ENCODE measurements at regions not wholly inside any gene's neighbourhood (a gene's known extent, or its start where the extent isn't known, plus 50 kb on each side); places are given as distances from the start of the nearest gene placed in this dataset.

GRCh38 chr5:75818661-75819060, 101.4 kb upstream of the POC5 start:
- H3K27ac ChIP-seq (ENCODE audit: low read depth) = no peak overlapping the region
- H3K9me3 Mint-ChIP-seq = peaks cover 3% of the 10 kb centered on the region; the same call in 2 of the 3 replicates
- no peaks in the 10 kb centered on the region for H3K27me3 ChIP-seq (ENCODE audit: insufficient read depth)
- DNase-seq (ENCODE audit: low spot score) (no peak), ATAC-seq (no peak)
- H3K79me2 ChIP-seq (replicated peaks; ENCODE audit: insufficient read depth) = no peaks in the 10 kb centered on the region
- no peaks in the 10 kb centered on the region for H3K27me3 Mint-ChIP-seq (ENCODE audit: insufficient read depth, low read depth, poor library complexity)
- H3K9me2 ChIP-seq (ENCODE audit: insufficient read depth) = 0 out of 2 replicates have a peak, but pooled peaks cover 5% of the 10 kb centered on the region
- H3K27ac Mint-ChIP-seq = no peak overlapping the region
- H3K4me2 ChIP-seq = no peak overlapping the region
- H3K4me3 ChIP-seq = no peak overlapping the region
- H3K36me3 ChIP-seq (ENCODE audit: insufficient read depth) = no peaks in the 10 kb centered on the region
- no peaks in the 10 kb centered on the region for H3K36me3 Mint-ChIP-seq (ENCODE audit: low read depth)
- TF ChIP-seq CREB1 (CRISPR knock-in tag; IDR thresholded peaks at IDR 0.05; ENCODE audit: low read depth) (no peak), JUNB (IDR thresholded peaks at IDR 0.05; ENCODE audit: unreplicated experiment) (no peak), POLR2AphosphoS5 (IDR thresholded peaks at IDR 0.05; ENCODE audit: low read depth) (no peak), ETS1 (IDR thresholded peaks at IDR 0.05) (no peak), EZH2 (IDR thresholded peaks at IDR 0.05; ENCODE audit: low read depth, unreplicated experiment) (no peak), EZH2phosphoT487 (IDR thresholded peaks at IDR 0.05; ENCODE audit: unreplicated experiment) (no peak), ZNF114 (CRISPR knock-in tag; IDR thresholded peaks at IDR 0.05) (no peak), STAT1 (IDR thresholded peaks at IDR 0.05; ENCODE audit: unreplicated experiment) (no peak), ZNF462 (CRISPR knock-in tag; IDR thresholded peaks at IDR 0.05) (no peak), CTCF (conservative IDR thresholded peaks at IDR 0.05; ENCODE audit: low read depth in 2 of 2) (no peak), NANOG (IDR thresholded peaks at IDR 0.05; ENCODE audit: borderline replicate concordance) (no peak), ZNF331 (CRISPR knock-in tag; IDR thresholded peaks at IDR 0.05; ENCODE audit: low read depth) (no peak)
- TF ChIP-seq, protein P1, sequence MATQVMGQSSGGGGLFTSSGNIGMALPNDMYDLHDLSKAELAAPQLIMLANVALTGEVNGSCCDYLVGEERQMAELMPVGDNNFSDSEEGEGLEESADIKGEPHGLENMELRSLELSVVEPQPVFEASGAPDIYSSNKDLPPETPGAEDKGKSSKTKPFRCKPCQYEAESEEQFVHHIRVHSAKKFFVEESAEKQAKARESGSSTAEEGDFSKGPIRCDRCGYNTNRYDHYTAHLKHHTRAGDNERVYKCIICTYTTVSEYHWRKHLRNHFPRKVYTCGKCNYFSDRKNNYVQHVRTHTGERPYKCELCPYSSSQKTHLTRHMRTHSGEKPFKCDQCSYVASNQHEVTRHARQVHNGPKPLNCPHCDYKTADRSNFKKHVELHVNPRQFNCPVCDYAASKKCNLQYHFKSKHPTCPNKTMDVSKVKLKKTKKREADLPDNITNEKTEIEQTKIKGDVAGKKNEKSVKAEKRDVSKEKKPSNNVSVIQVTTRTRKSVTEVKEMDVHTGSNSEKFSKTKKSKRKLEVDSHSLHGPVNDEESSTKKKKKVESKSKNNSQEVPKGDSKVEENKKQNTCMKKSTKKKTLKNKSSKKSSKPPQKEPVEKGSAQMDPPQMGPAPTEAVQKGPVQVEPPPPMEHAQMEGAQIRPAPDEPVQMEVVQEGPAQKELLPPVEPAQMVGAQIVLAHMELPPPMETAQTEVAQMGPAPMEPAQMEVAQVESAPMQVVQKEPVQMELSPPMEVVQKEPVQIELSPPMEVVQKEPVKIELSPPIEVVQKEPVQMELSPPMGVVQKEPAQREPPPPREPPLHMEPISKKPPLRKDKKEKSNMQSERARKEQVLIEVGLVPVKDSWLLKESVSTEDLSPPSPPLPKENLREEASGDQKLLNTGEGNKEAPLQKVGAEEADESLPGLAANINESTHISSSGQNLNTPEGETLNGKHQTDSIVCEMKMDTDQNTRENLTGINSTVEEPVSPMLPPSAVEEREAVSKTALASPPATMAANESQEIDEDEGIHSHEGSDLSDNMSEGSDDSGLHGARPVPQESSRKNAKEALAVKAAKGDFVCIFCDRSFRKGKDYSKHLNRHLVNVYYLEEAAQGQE (IDR thresholded peaks at IDR 0.05; ENCODE audit: unreplicated experiment) = no peak
- no peak overlapping the region for H3K4me3 Mint-ChIP-seq
- no peaks in the 10 kb centered on the region for H4K20me1 ChIP-seq (replicated peaks; ENCODE audit: insufficient read depth)
- no peak overlapping the region for H2AFZ ChIP-seq
- H3F3A ChIP-seq (replicated peaks; ENCODE audit: low read depth) = no peaks in the 10 kb centered on the region
- no peaks in the 10 kb centered on the region for H3K4me1 ChIP-seq (ENCODE audit: insufficient read depth)
- H3K4me1 Mint-ChIP-seq = no peaks in the 10 kb centered on the region
